Coronary artery (tissue), 2 donors: ENCODE measurements at regions not wholly inside any gene's neighbourhood (a gene's known extent, or its start where the extent isn't known, plus 50 kb on each side); places are given as distances from the start of the nearest gene placed in this dataset.

Experiments used
- DNase-seq: peaks from one replicate; pipeline ENCODE4 v3.0.0-alpha.2; 2017; ENCODE audit warnings: low spot score
- H3K27ac ChIP-seq, 2 donors: fragments of 200-600 bp; sonication (generic); one replicate each; pipeline ENCODE4 v1.5.1; 2016 to 2019
- H3K4me3 ChIP-seq: fragments of 200-600 bp; sonication (generic); 2 replicates; pipeline ENCODE4 v1.5.1; 2016; ENCODE audit warnings: mild to moderate bottlenecking, moderate library complexity
- TF ChIP-seq, protein P1 (sequence below): fragments of 200-600 bp; sonication (generic); IDR thresholded peaks from one replicate; pipeline ENCODE4 v1.5.1; 2019; ENCODE audit warnings: antibody characterized with exemption

DNA sequence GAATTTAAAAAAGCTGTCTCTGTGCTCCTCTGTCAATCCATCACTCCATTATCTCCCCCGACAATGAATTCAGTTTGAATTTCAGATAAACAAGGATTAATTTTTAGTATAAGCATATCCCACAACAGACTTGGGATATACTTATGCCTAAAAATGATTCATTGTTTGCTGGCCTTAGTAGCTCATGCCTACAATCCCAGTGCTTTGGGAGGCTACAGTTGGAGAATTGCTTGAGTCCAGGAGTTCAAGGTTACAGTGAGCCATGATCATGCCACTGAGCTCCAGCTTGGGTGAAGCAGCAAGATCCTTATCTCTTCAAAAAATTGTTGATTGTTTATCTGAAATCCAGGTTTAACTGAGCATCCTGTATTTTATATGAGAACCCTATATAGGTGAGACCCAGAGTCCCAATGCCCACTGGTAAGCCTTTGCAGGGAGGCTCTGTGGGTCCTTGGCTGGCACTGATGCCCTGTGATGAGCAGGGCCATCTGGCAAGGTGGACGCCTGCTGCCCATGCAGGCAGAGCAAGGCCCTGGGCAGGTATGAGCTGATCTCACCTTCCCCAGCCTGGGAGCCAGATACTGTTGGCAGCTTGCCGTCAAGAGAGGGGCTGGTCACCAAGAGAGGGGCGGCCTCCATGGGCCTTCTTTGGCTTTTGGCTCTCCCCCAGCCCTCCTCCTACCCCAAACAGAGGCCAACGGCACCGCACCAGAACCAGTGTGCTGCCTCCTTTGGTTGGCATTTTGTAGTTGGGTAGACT lies 158.7 kb downstream of the SEC14L1 start:
- Histone ChIP-seq H3K4me3 (no peak overlapping the region), H3K27ac (no peak overlapping the region)
- DNase-seq: no peak
- TF ChIP-seq, protein P1, sequence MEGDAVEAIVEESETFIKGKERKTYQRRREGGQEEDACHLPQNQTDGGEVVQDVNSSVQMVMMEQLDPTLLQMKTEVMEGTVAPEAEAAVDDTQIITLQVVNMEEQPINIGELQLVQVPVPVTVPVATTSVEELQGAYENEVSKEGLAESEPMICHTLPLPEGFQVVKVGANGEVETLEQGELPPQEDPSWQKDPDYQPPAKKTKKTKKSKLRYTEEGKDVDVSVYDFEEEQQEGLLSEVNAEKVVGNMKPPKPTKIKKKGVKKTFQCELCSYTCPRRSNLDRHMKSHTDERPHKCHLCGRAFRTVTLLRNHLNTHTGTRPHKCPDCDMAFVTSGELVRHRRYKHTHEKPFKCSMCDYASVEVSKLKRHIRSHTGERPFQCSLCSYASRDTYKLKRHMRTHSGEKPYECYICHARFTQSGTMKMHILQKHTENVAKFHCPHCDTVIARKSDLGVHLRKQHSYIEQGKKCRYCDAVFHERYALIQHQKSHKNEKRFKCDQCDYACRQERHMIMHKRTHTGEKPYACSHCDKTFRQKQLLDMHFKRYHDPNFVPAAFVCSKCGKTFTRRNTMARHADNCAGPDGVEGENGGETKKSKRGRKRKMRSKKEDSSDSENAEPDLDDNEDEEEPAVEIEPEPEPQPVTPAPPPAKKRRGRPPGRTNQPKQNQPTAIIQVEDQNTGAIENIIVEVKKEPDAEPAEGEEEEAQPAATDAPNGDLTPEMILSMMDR: no peak

DNA sequence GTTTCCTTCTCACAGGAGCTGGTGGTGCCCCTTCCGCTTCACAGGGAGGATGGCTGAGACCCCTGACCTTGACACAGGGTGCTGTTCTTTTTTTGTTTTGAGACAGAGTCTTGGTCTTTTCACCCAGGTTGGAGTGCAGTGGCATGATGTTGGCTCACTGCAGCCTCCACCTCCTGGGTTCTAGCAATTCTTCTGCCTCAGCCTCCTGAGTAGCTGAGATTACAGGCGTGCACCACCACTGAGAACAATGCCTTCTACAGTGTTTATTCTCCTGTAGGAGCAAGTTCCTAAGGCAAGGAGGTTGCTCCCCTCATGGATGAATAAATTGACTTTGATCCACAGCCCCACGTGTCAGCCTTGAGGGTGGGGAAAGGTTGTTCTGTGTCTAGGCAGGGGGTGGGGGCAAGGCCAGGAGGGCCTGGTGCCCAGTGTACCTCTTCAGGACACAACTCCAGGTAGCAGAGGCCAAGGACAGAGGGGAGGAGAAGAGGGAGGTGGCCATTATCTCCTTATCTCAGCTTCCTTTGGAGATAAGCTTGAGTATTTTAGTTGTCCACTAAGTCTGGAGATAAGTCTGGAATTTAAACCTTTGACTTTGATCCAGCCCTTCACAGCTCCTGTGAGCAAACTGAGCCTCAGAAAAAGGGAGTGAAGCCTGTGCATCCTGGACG lies 159.4 kb downstream of the SEC14L1 start:
- Histone ChIP-seq H3K27ac (no peak overlapping the region), H3K4me3 (no peak overlapping the region)
- DNase-seq: no peak

DNA sequence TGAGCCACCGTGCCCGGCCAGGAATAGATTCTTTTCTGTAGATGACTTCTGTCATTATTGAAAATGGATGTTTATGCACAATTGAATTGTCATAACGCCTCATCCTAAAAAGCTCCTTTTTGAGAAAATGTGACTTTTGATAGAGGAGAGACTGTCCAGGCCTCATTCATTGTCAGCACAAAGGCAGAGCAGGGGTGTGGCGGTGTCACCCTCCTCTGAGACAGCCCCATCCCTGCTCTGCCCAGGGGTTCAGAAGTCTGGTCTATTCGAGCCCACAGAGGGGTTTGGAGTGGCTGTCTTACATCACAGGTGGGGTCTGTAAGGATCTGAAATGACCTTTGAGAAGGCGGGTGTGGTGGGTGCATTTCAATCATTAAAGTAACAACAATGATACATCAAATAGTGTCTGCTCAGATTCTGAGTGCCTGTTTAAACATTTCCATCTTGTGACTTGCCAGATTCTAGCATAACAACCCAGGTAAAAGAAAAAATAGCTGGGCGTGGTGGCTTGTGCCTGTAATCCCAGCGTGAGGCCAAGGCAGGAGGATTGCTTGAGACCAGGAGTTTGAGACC lies 161.0 kb downstream of the SEC14L1 start:
- H3K27ac ChIP-seq: no peak overlapping the region
- no peak overlapping the region for H3K4me3 ChIP-seq
- TF ChIP-seq, protein P1: no peak
- DNase-seq: no peak

More for the DNA sequence above, 159.4 kb downstream of the SEC14L1 start:
- TF ChIP-seq, protein P1: no peak

DNA sequence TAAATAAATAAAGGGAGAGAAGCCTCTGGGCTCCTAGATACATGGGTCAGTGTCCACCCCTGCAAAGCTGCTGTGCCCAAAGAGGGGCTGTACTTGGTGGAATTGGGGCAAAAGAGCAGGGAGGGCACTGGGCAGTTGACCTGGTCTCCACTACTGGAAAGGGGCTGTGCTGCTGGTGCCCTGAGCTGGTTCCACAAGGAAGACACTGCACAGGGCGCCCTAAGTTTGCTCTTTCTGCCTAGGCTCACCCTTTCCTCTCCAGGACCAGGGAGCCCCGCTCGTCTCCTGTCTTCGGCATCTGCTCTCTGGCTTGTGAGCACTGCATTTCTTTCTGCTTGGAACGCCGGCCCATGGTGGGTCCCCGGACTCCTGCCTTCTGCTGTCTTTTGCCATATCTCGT lies 161.9 kb downstream of the SEC14L1 start:
- TF ChIP-seq, protein P1: no peak
- no peak overlapping the region for H3K4me3 ChIP-seq
- no peak overlapping the region for H3K27ac ChIP-seq
- DNase-seq: no peak

DNA sequence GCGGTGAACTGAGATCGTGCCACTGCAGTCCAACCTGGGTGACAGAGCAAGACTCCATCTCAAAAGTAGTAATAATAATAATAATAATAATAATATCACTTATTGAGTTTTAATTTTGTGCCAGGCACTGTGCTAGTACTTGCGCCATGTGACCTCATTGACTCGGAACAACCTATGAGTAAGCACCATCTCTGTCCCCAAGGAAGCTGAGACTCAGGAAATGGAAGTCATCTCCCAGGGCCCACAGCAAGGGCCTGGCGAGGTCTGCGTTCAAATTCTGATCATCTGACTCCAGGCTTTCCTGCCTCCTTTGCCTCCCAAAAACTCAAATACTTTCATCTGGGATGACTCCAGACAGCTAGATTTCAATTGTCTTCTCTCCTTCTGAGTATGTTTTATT lies 162.9 kb downstream of the SEC14L1 start:
- Histone ChIP-seq H3K27ac (no peak overlapping the region), H3K4me3 (no peak overlapping the region)
- TF ChIP-seq, protein P1: no peak
- no peak for DNase-seq

DNA sequence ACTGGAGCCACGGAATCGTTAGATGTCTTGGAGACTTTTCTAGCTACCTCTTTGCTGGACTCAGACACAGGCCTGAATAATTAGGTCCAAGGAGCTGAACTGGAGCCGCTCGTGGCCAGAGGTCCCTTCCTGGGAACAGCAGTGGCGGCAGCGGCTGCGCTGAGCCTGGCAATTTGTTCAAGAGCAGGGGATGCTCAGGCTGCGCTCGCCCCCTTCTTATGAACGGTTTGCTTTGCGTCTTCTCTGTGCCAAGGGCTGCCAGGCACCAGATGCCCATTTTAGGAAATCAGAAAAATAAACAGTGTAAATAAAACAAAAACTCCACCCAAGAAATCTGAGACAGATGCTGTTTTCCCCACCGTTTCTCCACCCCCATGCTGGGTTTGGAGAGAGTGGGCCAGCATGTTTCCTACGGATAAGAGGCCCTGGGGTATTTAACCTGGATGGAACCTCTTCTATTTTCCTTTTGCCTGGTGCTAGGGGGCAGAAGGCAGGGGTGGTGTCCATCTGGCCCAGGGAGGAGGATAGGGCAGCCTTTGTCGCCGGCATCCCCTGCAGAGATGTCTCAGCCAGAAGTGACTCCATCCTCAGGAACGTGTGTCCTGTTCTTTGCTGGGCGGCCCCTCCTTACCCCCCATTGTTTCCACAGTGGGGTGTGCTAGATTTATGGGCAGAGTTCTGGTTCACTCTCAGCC lies 163.4 kb downstream of the SEC14L1 start:
- Histone ChIP-seq H3K4me3 (no peak overlapping the region), H3K27ac (no peak overlapping the region)
- TF ChIP-seq, protein P1: no peak
- no peak for DNase-seq
